Thoracic aorta (tissue), 2 donors: ENCODE measurements at regions not wholly inside any gene's neighbourhood (a gene's known extent, or its start where the extent isn't known, plus 50 kb on each side); places are given as distances from the start of the nearest gene placed in this dataset.

Source experiments
- ATAC-seq: fragments of 150-250 bp; one replicate; pipeline ENCODE4 v1.8.0; 2017; ENCODE audit warnings: low read depth; ENCODE audit not compliant: insufficient number of reproducible peaks, low FRiP score
- DNase-seq: peaks from one replicate; pipeline ENCODE4 v3.0.0-alpha.2; 2020; ENCODE audit warnings: low spot score
- H3K27ac ChIP-seq, 2 donors: fragments of 200-600 bp; sonication (generic); 1 replicate in 1 of 2; 2 replicates in 1 of 2; pipeline ENCODE4 v1.5.1; 2016; ENCODE audit warnings: mild to moderate bottlenecking in 2 of 2, moderate library complexity in 2 of 2
- H3K27me3 ChIP-seq: fragments of 200-600 bp; sonication (generic); replicated peaks from 2 replicates; pipeline ENCODE4 v1.6.0; 2016; ENCODE audit warnings: mild to moderate bottlenecking; ENCODE audit not compliant: insufficient read depth
- H3K36me3 ChIP-seq: fragments of 200-600 bp; sonication (generic); one replicate; pipeline ENCODE4 v1.5.1; 2016
- H3K4me1 ChIP-seq, 2 donors: fragments of 200-600 bp; sonication (generic); 1 replicate in 1 of 2; 2 replicates in 1 of 2; pipeline versions ENCODE4 v1.5.1 to v1.6.0; 2016; ENCODE audit warnings: low read depth in 2 of 2, mild to moderate bottlenecking in 1 of 2; ENCODE audit not compliant: control insufficient read depth in 1 of 2
- H3K4me3 ChIP-seq: fragments of 200-600 bp; sonication (generic); 2 replicates; pipeline ENCODE4 v1.5.1; 2016; ENCODE audit warnings: mild to moderate bottlenecking
- H3K9me3 ChIP-seq: fragments of 200-600 bp; sonication (generic); 2 replicates; pipeline ENCODE4 v1.5.1; 2016
- CTCF ChIP-seq: fragments of 200-600 bp; sonication (generic); IDR thresholded peaks from one replicate; pipeline ENCODE4 v1.5.1; 2019; ENCODE audit warnings: antibody characterized with exemption

DNA sequence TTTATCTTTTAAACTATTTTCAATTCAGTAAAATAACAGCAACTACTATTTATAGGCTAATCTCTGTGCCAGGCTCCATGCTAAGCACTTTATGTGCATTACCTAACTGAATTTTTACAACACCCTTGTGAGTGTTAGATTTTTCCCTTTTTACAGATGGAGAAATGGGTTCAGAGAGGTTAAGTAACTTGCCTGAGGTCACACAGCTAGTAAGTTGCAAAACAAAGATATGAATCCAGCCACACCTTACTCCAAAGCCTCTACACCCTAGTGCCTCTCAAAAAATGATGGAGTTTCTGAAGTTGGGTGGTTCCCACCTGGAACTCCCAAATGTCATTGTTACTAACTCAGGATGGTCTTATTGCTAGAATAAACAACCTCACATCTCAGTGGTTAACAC, 60.8 kb downstream of the RHOB start:
- H3K4me3 ChIP-seq, result no peak overlapping the region
- TF ChIP-seq CTCF, result no peak
- H3K4me1 ChIP-seq, result peaks cover 0 to 10% of the 10 kb centered on the region in 2 donors
- no peaks in the 10 kb centered on the region for H3K9me3 ChIP-seq
- DNase-seq (no peak), ATAC-seq (no peak)
- H3K27ac ChIP-seq, result no peak overlapping the region
- no peaks in the 10 kb centered on the region for H3K36me3 ChIP-seq
- H3K27me3 ChIP-seq, result no peaks in the 10 kb centered on the region

DNA sequence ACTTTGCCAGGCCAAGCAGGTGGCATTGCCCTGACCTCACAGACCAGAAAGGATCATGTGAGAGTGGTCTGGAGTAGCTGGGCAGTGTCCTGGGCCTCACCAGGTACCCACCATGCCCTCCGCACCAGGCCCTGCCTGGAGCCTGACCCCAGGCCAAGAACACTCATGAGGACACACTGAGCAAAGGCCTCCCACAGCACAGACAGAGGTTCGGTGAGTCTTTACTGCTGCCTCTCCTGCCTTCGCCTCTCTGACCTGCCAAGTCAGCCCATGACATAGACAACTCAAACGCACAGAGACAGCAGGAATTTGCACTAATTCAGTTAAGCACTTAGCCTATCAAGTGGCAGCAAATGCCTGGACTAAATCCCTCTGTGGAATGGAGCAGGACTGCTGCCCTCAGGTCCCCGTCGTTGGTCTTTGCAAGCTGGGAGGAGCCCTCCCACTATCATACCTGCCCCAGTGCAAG, 62.5 kb downstream of the RHOB start:
- no peak overlapping the region for H3K27ac ChIP-seq
- H3K27me3 ChIP-seq, result no peaks in the 10 kb centered on the region
- H3K4me1 ChIP-seq, result peaks cover 0 to 12% of the 10 kb centered on the region in 2 donors
- H3K36me3 ChIP-seq, result no peaks in the 10 kb centered on the region
- H3K9me3 ChIP-seq, result no peaks in the 10 kb centered on the region
- ATAC-seq (no peak), DNase-seq (no peak)
- no peak for TF ChIP-seq CTCF
- H3K4me3 ChIP-seq, result no peak overlapping the region

DNA sequence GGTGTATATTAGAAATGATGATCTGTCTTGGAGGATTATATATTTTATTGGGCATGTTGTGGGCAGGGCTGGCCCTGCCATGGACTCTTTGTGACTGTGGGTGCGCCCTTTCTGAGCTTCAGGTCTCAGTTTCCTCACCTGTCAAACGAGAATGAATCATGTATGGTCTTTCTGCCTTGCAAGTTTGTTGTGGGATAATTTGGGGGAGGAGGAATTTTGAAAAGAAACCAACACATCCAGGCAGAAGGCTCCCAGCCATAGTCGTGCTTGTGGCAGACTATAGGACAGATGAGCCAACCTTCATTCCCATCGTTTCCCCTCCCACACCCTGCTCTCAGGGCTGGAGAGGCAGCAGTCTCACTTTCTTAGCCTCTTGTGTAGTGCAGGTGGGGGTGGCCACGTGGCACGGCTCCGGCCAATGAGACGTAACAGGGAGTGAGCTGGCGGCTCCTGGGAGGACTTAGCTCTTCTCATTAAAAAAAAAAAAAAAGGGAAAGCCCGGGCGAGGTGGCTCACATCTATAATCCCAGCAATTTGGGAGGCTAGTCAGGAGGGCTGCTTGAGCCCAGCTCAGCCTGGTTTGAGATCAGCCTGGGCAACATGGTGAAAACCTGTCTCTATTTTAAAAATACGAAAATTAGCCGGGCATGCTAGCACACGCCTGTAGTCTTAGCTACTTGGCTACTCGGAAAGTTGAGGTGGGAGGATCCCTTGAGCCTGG, 63.1 kb downstream of the RHOB start:
- no peaks in the 10 kb centered on the region for H3K27me3 ChIP-seq
- DNase-seq (no peak), ATAC-seq (no peak)
- peaks cover 0 to 18% of the 10 kb centered on the region in 2 donors for H3K4me1 ChIP-seq
- TF ChIP-seq CTCF, result no peak
- H3K9me3 ChIP-seq, result no peaks in the 10 kb centered on the region
- H3K36me3 ChIP-seq, result no peaks in the 10 kb centered on the region
- H3K4me3 ChIP-seq, result no peak overlapping the region
- no peak overlapping the region for H3K27ac ChIP-seq

DNA sequence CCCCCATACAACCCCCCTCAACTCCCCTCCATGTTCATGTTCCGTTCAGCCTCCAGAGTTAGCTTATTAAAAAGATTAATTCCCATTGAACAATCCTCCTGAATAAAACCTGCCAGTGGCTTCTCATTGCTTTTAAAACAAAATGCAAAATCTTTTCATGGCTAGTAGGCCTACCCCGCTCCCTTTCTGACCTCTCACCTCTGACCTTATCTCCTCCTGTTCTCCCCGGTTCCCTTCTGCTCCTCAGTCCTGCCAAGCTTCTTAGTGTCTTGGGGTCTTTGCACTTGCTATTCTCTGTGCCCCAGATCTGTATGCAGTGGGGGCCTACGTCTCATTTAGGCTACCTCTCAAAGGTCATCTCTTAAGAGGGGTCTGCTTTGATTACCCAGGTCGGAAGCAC, 64.3 kb downstream of the RHOB start:
- H3K27me3 ChIP-seq, result no peaks in the 10 kb centered on the region
- no peak for TF ChIP-seq CTCF
- peaks cover 5 to 30% of the 10 kb centered on the region in 2 donors for H3K4me1 ChIP-seq
- H3K27ac ChIP-seq, result no peak overlapping the region
- ATAC-seq (no peak), DNase-seq (no peak)
- no peak overlapping the region for H3K4me3 ChIP-seq
- H3K9me3 ChIP-seq, result no peaks in the 10 kb centered on the region
- no peaks in the 10 kb centered on the region for H3K36me3 ChIP-seq

GRCh38 chr2:20512061-20512605, 65.3 kb downstream of the RHOB start:
- no peak for ATAC-seq
- no peak for TF ChIP-seq CTCF
- no peak overlapping the region for H3K4me3 ChIP-seq
- H3K27me3 ChIP-seq, result no peaks in the 10 kb centered on the region
- H3K4me1 ChIP-seq, result peaks cover 10 to 37% of the 10 kb centered on the region in 2 donors
- H3K36me3 ChIP-seq, result no peaks in the 10 kb centered on the region
- H3K9me3 ChIP-seq, result no peaks in the 10 kb centered on the region
- H3K27ac ChIP-seq, result no peak overlapping the region
- DNase-seq, result no peak
